Activated gamma-delta T cell treated with Interleukin-2 at 50 U/mL for 16 hours (primary cell): ENCODE measurements at regions not wholly inside any gene's neighbourhood (a gene's known extent, or its start where the extent isn't known, plus 50 kb on each side); places are given as distances from the start of the nearest gene placed in this dataset.
"Not testable (repeated sequence)": the region's sequence is repeated elsewhere in the genome, so short reads cannot be mapped to it uniquely, and the experiment has no call there.

Source experiments
- DNase-seq: peaks from one replicate; pipeline ENCODE4 v3.0.0-alpha.2; 2020

DNA sequence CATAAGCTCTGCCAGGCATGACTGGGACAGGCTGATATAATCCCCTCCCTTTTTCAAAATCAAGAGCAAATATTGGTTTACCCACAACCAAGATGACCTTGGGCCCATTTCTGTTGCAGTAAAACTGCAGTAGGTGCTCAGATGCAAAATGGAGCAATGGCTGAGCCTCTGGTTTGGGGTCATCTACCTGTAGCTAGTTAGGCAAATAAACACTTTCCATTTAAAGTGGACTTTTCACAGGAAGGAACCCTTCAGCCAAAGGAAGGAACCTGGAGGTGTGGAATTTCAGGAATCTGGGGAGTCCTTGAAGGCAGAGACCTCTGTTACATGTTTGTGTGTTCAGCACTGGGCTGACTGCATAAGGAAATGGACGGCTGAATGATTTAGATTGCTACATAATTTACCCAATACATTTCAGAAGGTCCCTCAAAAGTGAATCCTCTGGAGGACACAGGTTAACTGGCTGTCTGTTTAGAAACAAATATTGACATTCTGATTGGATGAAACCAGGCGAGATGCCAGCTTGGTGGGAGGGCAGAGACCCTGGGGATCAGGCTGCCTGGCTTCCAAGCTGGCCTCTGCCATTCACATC, 170.1 kb upstream of the ZNF618 start:
- DNase-seq = no peak

GRCh38 chr9:113707953-113708695, 168.0 kb upstream of the ZNF618 start:
- no peak for DNase-seq

- DNase-seq = no peak
These were observed 167.0 kb upstream of the ZNF618 start for GRCh38 chr9:113708821-113709713.

DNA sequence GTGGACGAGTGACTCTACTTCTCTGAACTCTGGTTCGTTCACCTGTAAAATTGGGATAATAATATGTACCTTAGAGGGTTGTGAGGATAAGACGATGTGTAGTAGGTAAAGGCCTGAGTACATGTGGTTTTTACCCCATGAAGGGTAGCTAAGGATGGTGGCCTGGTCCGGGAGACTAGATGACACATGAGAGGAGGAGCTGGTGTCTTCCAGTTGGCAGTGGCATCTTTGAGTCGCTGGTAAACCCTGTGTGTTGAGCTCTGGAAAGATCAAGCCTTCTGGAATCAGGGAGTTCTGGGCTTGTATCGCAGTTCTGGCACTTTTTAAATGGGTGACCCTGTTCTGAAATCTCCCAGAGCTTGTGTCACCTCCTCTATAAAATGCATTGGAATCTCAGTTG, 166.4 kb upstream of the ZNF618 start:
- no peak for DNase-seq

DNA sequence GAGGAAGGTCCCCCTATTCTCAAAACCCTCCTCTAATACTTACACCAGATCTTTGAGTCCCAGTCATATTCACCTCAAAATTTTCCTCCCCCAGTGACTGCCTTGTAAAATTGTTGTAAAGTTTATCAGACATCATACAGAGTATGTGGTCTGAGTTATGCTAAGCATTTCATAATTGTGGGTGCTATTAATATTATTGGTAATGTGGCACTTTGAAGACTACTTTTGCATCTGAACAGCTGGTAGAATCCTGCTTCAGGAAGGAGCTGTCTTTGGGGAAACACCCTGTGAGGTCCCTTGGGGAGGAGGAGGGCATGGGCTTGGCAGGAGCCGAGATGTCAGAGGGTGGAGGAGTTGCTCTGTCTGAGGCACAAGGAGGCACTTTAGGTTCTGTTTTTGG, 164.9 kb upstream of the ZNF618 start:
- DNase-seq = no peak

DNA sequence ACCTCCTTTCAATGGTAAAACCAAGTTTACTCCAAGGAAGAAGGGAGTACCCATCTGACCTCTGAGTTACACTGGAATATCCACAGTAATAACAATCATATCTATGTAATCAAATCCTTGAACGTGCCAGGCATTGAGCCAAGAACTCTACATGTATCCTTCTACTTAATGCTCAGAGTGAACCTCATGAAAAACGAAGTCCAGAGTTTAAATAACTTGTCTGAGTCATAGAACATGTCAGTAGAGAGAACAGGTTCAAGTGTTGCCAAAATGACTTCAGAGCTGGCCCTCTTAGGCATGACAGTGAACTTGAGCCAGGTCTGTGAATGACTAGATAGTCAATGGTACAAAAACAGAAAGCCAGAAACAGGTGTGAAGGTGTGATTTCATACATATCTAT, 164.1 kb upstream of the ZNF618 start:
- DNase-seq = no peak

GRCh38 chr9:113715086-113715485, 161.0 kb upstream of the ZNF618 start:
- no peak for DNase-seq

- DNase-seq = no peak
These were observed 156.2 kb upstream of the ZNF618 start for GRCh38 chr9:113719919-113720318.

DNA sequence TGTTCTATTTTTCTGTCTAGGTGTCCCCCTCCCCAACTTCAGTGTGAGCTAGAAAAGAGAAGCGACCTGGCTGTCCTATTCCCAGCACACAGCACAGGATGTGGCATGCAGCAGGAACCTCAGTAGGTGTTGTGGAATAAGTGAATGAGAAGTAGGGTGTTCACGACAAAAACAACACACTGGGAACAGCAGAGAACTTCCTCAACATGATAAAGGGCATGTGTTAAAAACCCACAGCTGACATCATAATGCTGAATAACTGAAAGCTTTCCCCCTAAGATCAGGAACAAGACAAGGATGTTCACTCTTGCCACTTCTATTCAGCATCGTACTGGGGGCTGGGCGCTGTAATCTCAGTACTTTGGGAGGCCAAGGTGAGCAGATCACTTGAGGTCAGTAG, 155.6 kb upstream of the ZNF618 start:
- DNase-seq = no peak

GRCh38 chr9:113721856-113722255, 154.3 kb upstream of the ZNF618 start:
- no peak for DNase-seq

DNA sequence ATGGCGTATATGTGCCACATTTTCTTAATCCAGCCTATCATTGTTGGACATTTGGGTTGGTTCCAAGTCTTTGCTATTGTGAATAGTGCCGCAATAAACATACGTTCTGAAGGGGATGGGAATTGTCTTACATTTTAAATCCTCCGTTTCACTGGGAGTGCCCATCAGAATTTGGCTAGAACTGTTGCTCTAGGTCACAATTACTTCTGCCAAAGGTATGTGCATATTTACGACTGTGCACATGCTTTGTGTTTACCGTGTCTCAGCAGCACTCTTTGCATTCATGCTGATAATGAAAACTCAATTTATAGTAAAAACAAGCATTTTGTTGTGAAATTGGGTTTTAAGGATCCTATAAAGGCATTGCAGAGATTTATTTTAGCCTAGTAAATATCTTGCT, 151.9 kb upstream of the ZNF618 start:
- DNase-seq = no peak

DNA sequence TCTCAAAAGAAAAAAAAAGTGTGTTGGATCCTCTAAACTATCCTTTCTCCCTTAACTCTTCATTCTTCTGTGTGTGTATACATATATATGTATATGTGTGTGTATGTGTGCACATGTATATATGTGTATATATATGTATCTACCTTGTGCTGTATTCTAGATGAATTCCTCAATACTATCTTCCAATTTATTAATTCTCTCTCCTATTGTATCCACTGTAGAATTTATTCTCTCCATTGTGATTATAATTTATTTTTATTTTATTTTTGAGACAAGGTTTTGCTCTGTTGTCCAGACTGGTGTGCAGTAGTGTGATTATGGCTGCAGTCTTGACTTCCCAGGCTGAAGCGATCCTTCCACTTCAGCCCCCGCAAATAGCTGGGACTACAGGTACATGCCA, 147.1 kb upstream of the ZNF618 start:
- DNase-seq = no peak

DNA sequence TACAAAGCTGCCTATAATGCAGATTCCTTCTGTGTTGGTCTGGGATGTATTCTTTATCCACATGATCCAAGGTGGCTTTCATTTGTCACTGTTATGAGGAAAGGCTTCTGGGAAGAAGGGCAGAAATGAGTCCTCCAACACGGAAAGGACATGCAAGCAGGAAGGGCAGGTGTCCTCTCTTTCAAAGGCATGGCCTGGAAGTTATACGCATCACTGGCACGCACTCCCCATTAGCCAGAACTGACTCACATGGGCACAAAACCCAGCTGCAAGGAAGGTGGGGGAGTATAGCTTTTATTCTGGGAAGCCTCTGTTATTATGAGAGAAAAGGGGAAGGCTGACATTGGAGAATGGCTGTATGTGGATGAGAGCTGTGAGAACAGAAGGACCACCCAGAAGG, 141.3 kb upstream of the ZNF618 start:
- DNase-seq = no peak

- DNase-seq = no peak
These were observed 138.4 kb upstream of the ZNF618 start for GRCh38 chr9:113737517-113738271.

DNA sequence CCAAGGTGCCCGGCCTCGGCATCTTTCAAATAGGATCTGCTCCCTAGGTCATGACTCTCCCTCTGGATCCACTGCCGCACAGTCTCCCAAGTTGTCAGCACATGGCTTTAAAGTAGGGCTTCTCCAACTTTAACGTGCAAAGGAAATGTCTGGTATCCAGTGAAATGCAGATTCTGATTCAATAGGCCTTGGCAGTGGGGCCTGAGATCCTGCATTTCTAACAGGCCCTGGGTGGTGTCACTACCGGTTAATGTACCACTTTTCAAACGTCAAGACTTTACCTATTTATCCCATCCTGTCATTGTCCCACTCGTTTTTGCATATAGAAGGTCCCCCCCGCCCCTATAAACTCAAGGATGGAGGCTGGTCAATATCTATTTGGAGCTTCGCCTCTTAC, 137.6 kb upstream of the ZNF618 start:
- no peak for DNase-seq

DNA sequence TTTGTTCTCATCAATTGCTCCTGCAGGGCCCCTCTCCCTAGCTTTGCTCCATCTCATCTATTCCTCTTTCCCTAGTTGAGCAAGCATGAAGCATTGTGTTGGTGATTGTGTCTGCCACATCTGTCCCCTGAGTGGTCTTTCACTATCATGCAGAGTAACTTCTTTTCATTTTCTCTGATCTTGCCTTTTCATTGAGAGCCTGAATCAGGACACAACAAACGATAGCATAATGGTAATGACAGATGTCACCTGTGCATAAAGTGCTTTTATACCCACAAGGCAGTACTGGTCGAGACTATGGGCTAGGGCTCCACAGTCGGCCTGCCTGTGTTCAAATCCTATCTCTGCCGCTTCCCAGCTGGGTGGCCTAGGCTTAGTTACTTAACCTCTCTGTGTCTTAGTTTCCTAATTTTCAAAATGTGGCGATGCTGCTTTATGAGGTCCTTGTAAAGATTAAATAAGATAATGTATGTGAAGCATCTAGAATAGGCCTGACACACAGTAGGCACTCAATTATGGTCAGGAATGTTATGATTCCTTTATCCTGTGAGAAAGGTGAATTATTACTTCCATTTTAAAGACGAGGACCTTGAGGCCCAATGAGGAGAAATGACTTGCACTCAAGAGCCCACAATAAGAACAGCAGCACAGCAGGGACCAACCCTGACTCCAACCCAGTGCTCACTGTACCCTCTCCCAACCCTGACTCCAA, 137.1 kb upstream of the ZNF618 start:
- DNase-seq = no peak

GRCh38 chr9:113739605-113740507, 136.3 kb upstream of the ZNF618 start:
- not testable (repeated sequence) for DNase-seq

GRCh38 chr9:113740508-113741500, 135.3 kb upstream of the ZNF618 start:
- DNase-seq = not testable (repeated sequence)

- no peak for DNase-seq
These were observed 133.9 kb upstream of the ZNF618 start for GRCh38 chr9:113741886-113742854.
